DMS153 treated with DMSO at 0.1 percent for 48 hours (cell line): ENCODE measurements at regions not wholly inside any gene's neighbourhood (a gene's known extent, or its start where the extent isn't known, plus 50 kb on each side); places are given as distances from the start of the nearest gene placed in this dataset.

ENCODE experiments used
- DNase-seq: peaks from one replicate; lab custom pipeline; 2025; ENCODE audit not compliant: unreplicated experiment; lab: John Stamatoyannopoulos, UW

DNA sequence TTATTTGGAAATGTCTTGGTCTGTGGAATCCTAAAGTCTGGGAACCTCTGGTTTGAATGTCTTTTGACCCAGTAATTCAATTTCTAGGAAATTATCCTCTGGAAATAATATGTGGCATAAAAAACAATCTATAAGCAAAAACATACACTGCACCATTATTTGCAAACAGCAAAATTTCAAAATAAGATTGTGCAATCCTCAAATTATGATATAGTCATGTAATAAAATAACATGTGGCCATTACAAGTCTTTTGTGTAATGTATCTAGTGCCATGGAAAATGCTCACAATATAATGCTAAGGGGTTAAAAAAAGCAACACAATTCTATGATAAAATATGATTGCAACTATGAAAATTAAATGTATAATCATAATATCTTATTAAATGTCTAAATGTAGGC, 312.9 kb upstream of the RUNX1 start:
- no peak for DNase-seq

DNA sequence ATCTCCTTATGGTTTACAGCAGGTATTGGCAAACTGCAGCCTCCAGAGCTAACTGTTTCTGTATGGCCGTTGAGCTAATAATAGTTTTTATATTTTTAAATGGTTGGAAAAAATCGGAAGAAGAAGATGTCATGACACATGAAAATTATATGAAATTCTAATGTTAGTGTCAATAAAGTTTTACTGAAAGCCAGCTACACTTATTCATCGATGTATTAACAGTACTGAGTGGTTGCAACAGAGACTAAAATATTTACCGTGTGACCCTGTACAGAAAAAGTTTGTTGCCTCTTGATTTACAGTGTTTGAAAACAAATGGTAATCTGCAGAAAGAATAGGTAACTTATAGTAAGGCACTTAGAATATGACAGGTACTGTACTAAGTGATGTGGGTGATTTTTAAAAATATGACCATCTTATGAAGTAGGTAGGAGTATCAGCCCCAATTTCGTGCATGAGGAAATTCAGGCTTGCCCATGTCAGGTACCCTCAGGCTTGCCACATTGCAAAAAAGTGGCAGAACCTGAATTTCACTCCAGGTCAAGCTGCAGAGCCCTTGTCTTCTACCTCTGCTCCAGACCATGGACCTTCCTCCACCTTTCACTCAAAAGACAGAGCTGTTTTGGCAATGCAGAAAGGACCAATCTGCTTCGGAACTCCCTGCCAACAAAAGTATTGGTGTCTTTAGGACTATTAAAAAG, 311.9 kb upstream of the RUNX1 start:
- no peak for DNase-seq

DNA sequence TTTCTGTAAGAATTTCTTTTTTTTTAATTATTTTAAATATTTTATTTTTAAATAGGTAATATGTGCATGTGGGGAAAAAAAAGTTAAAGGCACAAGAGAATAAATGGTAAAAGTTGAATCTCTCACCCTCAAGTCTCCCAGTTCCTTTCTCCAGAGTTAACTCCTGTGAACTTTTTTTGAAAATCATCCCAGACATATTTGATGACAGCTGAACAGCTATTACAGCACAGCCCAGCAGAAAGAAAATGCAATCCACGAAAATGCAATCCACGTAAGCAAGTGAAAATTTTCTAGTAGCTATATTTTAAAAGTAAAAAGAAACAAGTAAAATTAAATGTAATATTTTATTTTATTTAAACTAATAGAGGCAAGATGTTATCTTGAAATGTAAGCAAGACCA, 310.0 kb upstream of the RUNX1 start:
- no peak for DNase-seq

DNA sequence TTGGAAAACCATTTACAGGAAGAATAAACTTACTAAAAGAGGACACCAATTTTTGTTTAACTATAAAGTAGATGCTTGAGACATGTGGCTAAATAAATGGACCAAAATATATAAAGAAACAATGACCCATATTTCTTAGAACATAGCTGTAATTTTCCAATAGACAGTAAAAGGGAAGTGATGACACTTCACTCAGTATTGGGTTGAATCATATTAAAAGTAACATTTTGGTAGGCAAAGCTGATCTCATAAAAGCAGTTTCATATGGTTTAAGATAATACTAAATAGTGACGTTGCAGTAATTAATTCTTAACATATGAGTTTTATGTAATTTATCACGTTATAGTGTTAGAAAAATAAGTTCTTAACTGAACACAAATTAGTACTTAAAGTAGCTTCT, 308.9 kb upstream of the RUNX1 start:
- DNase-seq = no peak

DNA sequence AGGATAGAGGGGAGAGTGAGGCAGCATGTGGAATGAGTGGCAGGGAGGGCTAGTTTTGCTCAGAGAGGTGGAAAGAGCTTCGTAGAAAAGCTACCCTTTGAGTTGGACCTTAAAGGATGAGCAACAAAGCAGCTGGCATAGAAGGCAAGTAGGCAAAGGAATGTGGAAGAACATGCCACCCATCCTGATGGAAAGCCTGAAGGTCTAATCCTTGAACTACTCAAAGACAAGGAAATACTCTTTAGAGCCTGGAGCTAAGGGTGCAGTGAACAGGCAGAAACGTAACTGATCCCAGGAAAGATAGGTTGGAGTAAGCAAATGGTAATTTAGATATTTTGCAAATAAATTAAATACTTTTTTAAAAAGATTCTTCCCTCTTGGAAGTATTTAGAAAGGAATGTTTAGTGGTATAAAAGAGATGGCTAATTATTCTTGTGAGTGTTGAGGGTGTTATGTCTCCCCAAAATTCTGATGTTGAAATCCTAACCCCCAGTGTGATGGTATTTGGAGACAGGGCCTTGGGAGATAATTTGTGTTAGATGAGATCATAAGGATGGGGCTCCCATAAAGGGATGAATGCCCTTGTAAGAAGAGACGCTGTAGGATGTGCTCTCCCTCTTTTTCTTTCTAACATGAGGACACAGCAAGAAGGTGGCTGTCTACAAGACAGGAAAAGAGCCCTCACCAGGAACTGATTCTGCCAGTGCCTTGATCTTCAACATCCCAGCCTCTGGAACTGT, 308.1 kb upstream of the RUNX1 start:
- DNase-seq = no peak

DNA sequence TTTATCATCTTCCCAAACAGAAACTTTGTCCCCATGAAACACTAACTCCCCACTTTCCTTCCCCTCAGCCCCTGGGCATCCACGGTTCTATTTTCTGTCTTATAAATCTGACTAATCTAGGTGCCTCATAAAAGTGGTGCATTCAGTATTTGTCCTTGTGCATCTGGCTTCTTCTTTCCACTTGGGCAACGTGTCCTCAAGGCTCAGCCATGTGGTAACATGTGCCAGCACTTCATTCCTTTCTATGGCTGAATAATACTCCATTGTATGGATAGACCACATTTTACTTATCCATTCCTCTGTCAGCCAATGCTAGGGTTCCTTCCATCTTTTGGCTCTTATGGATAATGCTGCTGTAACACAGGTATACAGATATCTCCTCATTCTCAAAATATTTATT, 305.0 kb upstream of the RUNX1 start:
- no peak for DNase-seq

DNA sequence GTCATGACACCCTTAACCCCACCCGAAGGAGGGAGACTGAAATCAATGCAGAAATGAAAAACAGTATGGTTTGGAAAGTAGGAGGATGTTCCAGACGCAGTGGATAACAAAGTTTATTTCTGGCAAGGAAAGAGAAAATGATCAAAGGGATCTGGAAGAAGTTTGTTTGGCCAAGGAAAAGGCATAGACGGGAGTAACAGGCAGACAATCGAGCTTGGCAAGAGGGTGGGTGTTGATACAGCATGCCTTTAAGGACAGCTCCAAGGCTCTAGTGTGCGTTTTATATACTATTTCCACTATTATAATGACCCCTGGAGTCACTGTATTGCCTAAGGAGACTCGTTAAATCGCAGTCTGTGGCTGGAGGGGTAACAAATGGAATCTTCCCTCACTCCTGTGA, 303.7 kb upstream of the RUNX1 start:
- DNase-seq = no peak

DNA sequence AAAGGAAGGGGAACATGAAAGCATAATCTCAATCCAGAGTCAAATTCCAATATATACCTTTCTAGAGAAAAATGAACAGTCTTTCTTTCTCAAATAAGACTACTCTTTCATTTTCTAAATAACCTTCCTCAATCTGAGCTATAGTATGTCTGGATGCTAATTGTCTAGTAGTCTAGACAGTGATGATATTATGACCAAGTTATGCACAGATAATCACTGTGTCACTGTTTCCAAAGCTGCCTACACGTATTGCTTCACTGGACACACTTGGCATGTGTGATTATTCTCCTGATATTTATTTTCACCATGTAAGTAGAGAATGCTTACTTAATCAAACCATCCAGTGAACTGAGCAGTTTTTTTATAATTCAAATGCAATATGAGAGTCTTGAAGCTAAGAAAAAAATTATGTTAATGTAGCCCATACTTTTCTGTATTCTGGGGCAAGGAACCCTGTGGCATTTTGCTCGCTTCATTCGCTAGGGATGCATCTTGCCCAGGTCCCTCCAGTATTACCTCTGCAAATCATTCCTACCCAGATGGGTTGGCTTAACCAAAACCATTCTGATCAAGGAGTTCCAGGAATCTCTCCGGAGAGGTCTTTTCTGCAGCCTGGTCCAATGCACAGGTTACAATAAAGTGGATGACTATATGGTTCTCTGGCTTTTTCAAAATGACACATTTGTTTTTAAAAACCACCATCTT, 303.1 kb upstream of the RUNX1 start:
- DNase-seq = no peak

DNA sequence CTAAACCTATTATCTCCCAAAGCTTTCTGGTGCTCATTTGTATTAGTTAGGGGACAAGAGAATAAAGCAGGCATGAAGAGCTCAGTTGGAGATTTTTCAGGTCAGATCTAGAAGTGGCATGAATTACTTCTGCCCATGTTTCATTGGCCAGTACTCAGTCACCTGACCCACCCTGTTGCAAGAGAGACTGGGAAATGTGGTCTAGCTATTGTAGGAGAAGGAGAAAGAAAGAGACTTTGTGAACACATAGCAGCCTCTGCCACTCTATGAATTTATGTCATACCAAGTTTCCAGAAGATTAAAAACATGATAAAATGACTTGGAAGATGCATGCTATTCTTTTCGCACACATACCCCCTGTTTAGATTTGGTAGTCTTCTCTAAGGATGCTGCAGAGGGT, 302.3 kb upstream of the RUNX1 start:
- DNase-seq = no peak

DNA sequence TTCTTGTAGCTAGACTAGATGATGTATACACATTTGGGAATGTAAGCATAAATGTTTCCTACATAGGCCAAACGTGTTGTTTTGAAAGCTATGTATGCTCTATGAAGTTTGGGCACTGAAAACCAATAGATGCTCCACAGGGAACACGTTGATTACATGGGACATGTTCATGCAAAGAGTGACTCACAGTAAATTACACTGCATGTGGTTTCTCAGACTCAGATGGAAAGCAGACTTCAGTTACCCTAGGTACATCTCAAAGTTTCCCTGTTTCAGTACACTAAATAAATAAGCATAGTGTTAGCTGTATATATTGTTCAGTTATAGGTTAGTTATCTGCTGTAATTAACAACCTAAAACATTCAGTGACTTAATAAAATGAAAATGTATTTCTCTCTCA, 301.9 kb upstream of the RUNX1 start:
- DNase-seq = no peak

DNA sequence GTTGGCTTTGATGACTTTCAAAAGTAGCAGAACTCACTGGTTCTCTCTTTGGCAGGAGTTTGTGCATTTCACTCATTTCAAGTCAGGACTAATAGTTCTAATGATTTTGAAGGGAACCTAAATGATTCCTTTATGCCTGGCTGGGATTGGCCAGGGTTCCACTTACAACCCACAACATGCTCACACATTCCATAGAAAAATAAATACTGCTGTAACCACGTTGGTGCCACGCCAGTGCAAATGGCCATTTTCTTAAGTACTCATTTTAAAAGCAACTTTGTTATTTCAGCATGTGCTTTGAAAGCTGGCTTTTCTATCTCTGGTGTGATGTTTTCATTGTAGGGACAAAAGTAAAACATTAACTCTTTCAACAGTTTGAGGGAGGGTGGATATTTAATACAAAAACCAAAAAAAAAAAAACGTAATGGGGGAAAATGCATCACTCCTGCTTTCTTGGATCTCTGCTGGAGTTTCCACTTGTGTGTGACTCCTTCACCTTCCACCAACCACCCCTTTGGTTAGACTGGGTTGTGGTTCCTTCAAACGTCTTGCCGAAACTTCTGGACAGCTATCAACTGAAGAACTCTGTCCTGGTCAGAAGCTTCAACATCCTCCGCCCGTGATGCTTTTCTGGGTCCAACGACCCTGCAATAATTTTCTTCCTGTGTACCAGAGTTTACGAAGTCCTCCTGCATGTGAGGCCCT, 300.4 kb upstream of the RUNX1 start:
- DNase-seq = no peak

DNA sequence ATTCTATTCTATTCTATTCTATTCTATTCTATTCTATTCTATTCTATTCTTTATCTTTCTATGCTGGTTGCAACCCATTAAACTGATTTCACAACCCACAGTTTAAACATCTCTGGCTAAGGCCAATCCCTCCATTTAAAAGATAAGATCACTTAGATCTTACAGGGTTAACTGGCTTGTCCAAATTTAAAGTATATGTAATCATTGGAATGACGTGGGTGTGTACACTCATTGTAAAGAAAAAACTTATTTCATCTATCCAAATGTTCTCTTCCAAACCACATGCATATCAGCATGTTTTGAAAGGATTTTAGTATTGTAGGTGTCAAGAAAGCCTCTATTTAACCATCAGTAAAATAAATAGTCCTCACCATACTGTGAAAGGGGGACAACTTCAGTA, 299.6 kb upstream of the RUNX1 start:
- DNase-seq = no peak

DNA sequence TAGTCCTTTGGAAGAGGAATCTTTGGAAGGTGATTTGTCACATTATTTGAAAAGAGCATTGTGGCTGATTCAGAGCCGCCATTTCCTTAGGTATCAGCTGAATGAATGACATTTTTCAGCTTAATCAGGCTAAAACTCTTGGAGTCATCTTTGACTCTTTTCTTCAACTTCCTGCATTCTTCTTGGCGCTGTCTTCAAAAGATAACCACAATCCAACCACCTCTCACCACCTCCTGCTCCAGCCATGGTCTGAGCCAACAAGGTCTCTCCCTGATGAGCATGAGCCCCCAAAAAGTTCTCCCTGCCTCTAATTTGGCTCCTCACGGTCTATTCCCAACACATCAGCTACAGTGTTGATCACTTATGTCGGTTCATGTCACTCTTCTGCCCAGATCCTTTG, 297.6 kb upstream of the RUNX1 start:
- no peak for DNase-seq

DNA sequence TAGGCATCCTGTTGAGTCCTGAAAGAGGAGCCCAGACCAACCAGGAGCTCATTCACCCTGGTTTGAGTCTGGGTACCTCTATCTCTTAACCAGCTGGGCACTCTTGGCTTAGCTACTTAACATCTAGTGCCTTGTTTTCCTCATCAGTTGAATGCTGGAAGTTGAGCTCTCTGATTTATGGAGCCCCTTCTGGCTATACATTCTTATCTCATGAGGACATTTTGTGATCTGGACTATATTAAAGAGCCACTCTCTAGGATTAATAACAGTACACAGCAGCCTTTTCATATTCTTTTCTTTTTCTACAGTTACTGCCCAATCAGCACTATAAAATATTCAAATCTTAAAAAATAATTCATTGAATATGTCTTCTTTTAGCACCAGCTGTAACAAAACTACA, 296.9 kb upstream of the RUNX1 start:
- DNase-seq = no peak

DNA sequence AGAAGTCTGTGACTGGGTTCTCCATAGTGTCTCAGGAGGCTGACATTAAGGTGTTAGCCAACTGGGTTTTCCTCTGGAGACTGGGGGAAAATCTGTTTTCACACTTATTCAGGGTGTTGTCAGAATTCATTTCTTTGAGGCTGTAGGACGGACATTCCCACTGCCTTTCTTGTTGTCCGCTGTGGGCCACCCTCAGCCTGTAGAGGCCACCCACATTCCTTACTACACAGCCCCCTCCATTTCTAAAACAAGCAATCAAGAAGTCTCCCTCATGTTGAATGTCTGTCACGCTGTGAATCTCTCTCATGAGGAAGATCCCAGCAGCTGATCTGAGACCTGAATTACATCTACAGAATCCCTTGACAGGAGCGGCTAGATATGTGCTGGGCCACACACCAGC, 295.5 kb upstream of the RUNX1 start:
- DNase-seq = no peak

DNA sequence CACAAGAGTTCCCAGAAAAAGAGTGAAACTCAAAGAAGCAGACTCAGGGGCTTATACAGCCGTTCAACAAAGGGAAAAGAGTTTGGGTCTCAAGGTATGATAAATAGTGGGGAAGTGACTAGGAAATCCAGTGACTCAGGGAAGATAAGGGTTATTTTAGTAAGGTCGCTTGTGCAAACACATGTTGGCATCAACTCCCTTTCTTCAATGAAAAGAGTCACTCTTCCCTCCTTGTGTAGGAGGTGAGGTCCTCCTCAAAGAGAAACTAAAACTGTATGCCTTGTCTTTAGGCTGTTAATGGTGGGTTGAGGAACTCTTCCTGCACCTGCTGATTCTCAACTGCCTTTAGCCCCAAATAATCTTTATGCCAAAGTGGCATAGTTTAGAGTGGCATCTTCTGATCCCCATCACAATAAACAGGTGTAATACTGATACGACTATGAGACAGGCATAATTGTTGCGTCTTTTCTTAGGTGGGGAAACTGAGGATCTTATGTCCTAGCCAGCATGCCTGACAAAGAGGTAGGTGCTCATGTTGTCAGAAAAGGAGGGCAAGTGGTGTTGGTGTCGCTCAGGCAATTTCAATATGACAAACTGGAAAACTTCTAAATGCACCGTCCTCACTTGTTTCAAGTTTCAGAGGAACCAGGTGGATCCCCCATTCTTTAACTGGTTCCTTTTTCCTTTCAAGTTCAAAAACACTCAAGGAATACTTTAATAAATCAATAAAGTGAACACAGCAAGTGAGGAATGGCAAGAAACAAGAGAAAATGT, 294.1 kb upstream of the RUNX1 start:
- no peak for DNase-seq

DNA sequence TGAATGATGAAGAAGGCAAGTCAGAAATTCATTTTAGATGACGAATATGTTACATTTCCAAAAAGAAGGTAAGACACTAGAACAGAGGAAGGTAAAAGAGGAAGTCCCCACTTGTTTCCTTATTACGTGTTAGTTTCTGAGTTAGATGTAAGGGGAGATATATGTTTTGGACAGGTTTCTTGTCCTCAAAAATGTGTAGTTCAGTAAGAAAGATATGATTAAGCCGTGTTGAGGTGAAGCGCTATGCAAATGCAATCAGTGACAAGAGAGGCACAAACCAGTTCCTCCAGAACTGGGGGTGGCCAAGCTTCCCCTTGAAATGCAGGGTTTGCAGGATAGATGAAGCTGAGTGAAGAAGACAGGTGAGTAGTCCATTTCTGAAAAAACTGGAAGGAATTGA, 293.3 kb upstream of the RUNX1 start:
- no peak for DNase-seq

DNA sequence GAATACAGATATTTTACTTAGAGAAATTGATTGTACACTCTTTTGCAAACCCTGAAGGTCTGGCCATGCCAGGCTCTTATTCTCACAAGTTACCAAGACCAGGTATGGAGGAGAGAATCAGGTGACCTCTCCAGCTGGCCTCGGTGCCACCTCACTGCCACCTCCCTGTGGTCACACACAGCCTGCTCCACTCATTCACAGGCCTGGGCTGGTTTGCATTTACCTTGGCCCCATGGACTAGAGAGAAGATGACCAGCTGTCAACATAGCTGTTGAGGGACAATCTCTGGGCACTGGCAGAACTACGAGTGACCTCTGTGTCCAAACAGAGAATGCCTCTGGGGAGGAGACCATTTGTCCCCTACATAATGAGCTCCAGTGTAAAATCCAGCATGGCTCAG, 291.2 kb upstream of the RUNX1 start:
- DNase-seq = no peak

DNA sequence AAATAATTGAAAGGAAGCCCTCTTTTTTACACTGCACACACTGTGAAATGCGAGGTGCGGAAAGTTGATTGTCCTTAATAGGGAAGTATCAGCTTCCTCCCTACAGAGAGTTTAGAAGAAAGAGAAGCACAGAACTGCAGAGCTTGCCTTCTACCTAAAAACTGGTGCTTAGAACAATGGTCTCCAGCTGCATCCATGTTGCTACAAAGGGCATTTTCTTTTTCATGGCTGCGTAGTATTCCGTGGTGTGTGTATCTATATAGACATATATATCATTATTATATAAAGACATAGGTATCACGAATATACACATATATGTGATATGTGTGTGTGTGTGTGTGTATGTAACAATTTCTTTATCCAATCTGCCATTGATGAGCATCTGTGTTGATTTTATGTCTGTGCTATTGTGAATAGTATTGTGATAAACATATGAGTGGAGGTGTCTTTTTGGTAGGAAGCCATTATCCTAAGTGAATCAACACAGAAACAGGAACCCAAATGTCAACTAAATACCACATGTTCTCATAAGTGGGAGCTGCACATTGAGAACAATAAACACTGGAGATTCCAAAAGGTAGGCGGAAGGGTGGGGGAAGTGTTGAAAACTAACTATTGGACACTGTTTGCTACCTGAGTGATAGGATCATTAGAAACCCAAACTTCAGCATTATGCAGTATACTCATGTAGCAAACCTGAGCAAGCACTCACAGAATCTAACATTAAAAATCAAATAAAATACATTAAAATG, 290.0 kb upstream of the RUNX1 start:
- DNase-seq = no peak

DNA sequence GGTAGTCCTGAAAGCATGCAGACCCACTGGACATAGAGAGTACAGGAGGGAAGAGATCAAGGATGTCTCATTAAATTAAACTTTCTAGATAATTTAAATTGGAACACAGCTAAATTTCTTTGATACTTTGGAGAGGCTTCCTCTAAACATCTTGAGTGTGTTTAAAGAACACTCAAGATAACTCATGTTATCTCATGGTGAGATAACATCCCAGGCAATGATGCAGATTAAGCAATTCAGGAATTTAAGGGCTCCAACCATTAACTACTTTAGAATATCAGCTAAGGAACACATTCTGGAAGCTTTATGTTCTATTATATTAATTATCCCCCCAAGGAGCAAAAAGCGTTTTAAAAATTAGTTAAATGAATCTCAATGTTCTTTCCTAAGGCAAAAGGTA, 289.2 kb upstream of the RUNX1 start:
- no peak for DNase-seq
